ENCODE measurements at regions not wholly inside any gene's neighbourhood (a gene's known extent, or its start where the extent isn't known, plus 50 kb on each side); places are given as distances from the start of the nearest gene placed in this dataset.

DNA sequence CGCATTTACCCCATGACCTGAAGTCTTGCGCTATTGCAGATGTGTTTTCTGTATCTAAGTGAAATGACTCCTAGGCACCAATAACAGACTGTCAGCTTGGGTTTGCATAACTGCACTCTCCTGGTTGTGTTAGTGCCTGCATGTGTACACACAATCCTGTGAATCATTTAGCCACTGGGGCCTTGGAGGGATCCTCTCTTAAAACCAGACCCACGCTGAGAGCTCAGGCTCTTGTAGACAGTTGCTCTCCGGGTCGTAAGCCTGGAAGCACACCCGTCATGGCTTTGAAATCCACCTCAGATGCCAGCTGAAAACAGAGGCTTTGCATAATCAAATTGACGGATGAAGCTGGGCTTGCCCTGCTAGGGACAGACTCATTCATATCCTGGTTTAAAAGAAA, 79.2 kb upstream of the RBM19 start:
- no peaks in the 10 kb centered on the region for H3K4me1 ChIP-seq (ENCODE audit: control insufficient read depth, extremely low read depth, insufficient read depth, low read length)
- no peak overlapping the region for H3K4me2 ChIP-seq (ENCODE audit: insufficient read depth, low read length)
- H3K27me3 ChIP-seq (ENCODE audit: control insufficient read depth in 2 of 2, insufficient read depth in 2 of 2, low read length in 2 of 2) = no peaks in the 10 kb centered on the region
- no peak for FAIRE-seq
- H4K20me1 ChIP-seq (replicated peaks; ENCODE audit: control insufficient read depth, extremely low read depth, insufficient read depth, low read length) = no peaks in the 10 kb centered on the region
- no peak overlapping the region for H3K27ac ChIP-seq (ENCODE audit: insufficient read depth, low read depth, low read length)
- H2AFZ ChIP-seq (ENCODE audit: low read depth, low read length) = no peak overlapping the region
- no peak overlapping the region for H3K9ac ChIP-seq (replicated peaks; ENCODE audit: extremely low read depth, insufficient read depth, low read length)
- intact Hi-C loops (cut with micrococcal nuclease) (no loop called here), dilution Hi-C loops (cut with MboI; ENCODE audit: extremely low pct_ligation_motif_present, low sequenced_read_pairs) (no loop called here)
- no peak for TF ChIP-seq POLR2AphosphoS5 (IDR thresholded peaks at IDR 0.05; ENCODE audit: insufficient read depth, low read depth, low read length)
- no peak for TF ChIP-seq CTCF (IDR thresholded peaks at IDR 0.05; ENCODE audit: extremely low read depth in 1 of 2, insufficient read depth in 1 of 2, low read depth in 1 of 2, low read length in 2 of 2)
- TF ChIP-seq GATA2 (IDR thresholded peaks at IDR 0.05; ENCODE audit: insufficient read depth, insufficient read length, low read depth, low read length) = no peak
- no peak for TF ChIP-seq POLR2A (IDR thresholded peaks at IDR 0.05; ENCODE audit: low read depth, low read length)
- no peak for TF ChIP-seq MYC (IDR thresholded peaks at IDR 0.05; ENCODE audit: low read depth, low read length)
- TF ChIP-seq MAX (IDR thresholded peaks at IDR 0.05; ENCODE audit: insufficient read depth, insufficient read length) = no peak
- no peak for TF ChIP-seq FOS (IDR thresholded peaks at IDR 0.05; ENCODE audit: borderline replicate concordance, insufficient read depth, low read length)
- no peak for TF ChIP-seq EZH2 (IDR thresholded peaks at IDR 0.05; ENCODE audit: borderline replicate concordance, low read depth, low read length, severe bottlenecking)
- TF ChIP-seq JUN (IDR thresholded peaks at IDR 0.05; ENCODE audit: borderline replicate concordance, insufficient read depth, insufficient read length, low read depth) = no peak
- H3K36me3 ChIP-seq (ENCODE audit: control insufficient read depth in 2 of 2, extremely low read depth in 1 of 2, insufficient read depth in 2 of 2, low read length in 2 of 2) = no peaks in the 10 kb centered on the region
- ChIA-PET CTCF (no interaction called here), POLR2A (no interaction called here)
- no TSS peak for BruUV-seq (replicated peaks)
- H3K4me3 ChIP-seq (replicated peaks in 1 of 3; ENCODE audit: insufficient read depth in 1 of 3, low read depth in 1 of 3, low read length in 3 of 3) = no peak overlapping the region
- H3K9me3 ChIP-seq (replicated peaks; ENCODE audit: control insufficient read depth, insufficient read depth, low read length) = no peaks in the 10 kb centered on the region
- DNase-seq (ENCODE audit: low read depth, low spot score) = no peak
- H3K79me2 ChIP-seq (ENCODE audit: control insufficient read depth, insufficient read depth, low read length) = no peaks in the 10 kb centered on the region
- no peaks in the 10 kb centered on the region for H3K9me1 ChIP-seq (replicated peaks; ENCODE audit: control insufficient read depth, extremely low read depth, insufficient read depth, low read length)

All from endothelial cell of umbilical vein (primary cell).